HCT116 (cell line): ENCODE measurements at regions not wholly inside any gene's neighbourhood (a gene's known extent, or its start where the extent isn't known, plus 50 kb on each side); places are given as distances from the start of the nearest gene placed in this dataset.

Experiments
- ATAC-seq: fragments of 200-7000 bp; cut with Tn5 transposase; 2 replicates; pipeline ENCODE4 v1.9.1; 2020; ENCODE audit warnings: mild to moderate bottlenecking, moderate library complexity
- BruUV-seq: library from RNA; stranded (reverse); fragments of 400-500 nt; replicated peaks from 2 replicates; lab custom pipeline; 2021; lab: Mats Ljungman, UMichigan
- CTCF ChIA-PET: fragments of 300-600 bp; sonication (Branson Sonifier 250); formaldehyde crosslinking; loops from one replicate; lab custom pipeline; 2021; ENCODE audit warnings: antibody characterized with exemption; lab: Charles Lee
- POLR2A ChIA-PET: fragments of 300-600, 350-600 bp; sonication (Branson Sonifier 250); formaldehyde crosslinking; loops from one replicate; lab custom pipeline; 2021; ENCODE audit warnings: antibody characterized with exemption; lab: Charles Lee
- RAD21 ChIA-PET, 2 experiments: fragments of 300-600 bp; sonication (Branson Sonifier 250); formaldehyde crosslinking; loops; one replicate each; lab custom pipeline; 2023; ENCODE audit warnings: low total read pairs in 2 of 2; ENCODE audit not compliant: uncharacterized antibody in 2 of 2, unreplicated experiment in 2 of 2, low non-redundant PET in 1 of 2; lab: Charles Lee
- DNase-seq: peaks from one replicate; pipeline ENCODE4 v3.0.0-alpha.2; 2010; ENCODE audit warnings: low read depth, low spot score
- H2AFZ ChIP-seq: fragments of 200-600 bp; shearing (Covaris generic), sonication (generic); 2 replicates; pipeline ENCODE4 v1.6.1; 2017; ENCODE audit warnings: low read depth, mixed run types, mixed read lengths, antibody characterized with exemption, low read length; ENCODE audit not compliant: poor library complexity, severe bottlenecking
- H3K27ac ChIP-seq: 2 replicates; pipeline ENCODE4 v1.5.1; 2012; ENCODE audit warnings: low read depth, low read length
- H3K27me3 ChIP-seq: fragments of 200-600 bp; sonication (generic); 2 replicates; pipeline ENCODE4 v1.6.1; 2016; ENCODE audit warnings: mixed run types, low read length, mixed read lengths; ENCODE audit not compliant: insufficient read depth
- H3K36me3 ChIP-seq, 2 experiments: fragments of 200-500 bp in 1 of 2; fragments of 200-600 bp in 1 of 2; sonication (Bioruptor generic) in 1 of 2; sonication (generic) in 1 of 2; 2 replicates each; pipeline versions ENCODE4 v1.5.1 to v1.6.1; 2014 to 2016; ENCODE audit warnings: low read length in 2 of 2, inconsistent platforms in 1 of 2, mixed read lengths in 1 of 2, mixed run types in 1 of 2; ENCODE audit not compliant: insufficient read depth in 2 of 2, control insufficient read depth in 1 of 2
- H3K4me1 ChIP-seq, 2 experiments: fragments of 200-600 bp in 1 of 2; sonication (generic) in 1 of 2; 2 replicates each; pipeline versions ENCODE4 v1.5.1 to v1.6.1; 2012 to 2017; ENCODE audit warnings: low read length in 2 of 2, inconsistent platforms in 1 of 2, mild to moderate bottlenecking in 1 of 2, mixed read lengths in 1 of 2, mixed run types in 1 of 2, moderate library complexity in 1 of 2; ENCODE audit not compliant: insufficient read depth in 2 of 2, control insufficient read depth in 1 of 2
- H3K4me2 ChIP-seq: fragments of 200-600 bp; sonication (generic); 2 replicates; pipeline ENCODE4 v1.6.1; 2017; ENCODE audit warnings: mixed run types, low read length, mixed read lengths
- H3K4me3 ChIP-seq, 2 experiments: fragments of 200-600 bp in 1 of 2; sonication (generic) in 1 of 2; replicated peaks in 1 of 2; 2 replicates each; pipeline ENCODE4 v1.5.1; 2011 to 2016; ENCODE audit warnings: low read length in 2 of 2, control low read depth in 1 of 2, low read depth in 1 of 2, mild to moderate bottlenecking in 1 of 2, mixed read lengths in 1 of 2, mixed run types in 1 of 2
- H3K79me2 ChIP-seq: fragments of 200-600 bp; sonication (generic); 2 replicates; pipeline ENCODE4 v1.6.1; 2017; ENCODE audit warnings: mild to moderate bottlenecking, mixed run types, low read length, moderate library complexity, mixed read lengths; ENCODE audit not compliant: insufficient read depth
- H3K9ac ChIP-seq: fragments of 200-600 bp; sonication (generic); 2 replicates; pipeline ENCODE4 v1.6.1; 2016; ENCODE audit warnings: low read length, mixed read lengths
- H3K9me2 ChIP-seq: fragments of 200-600 bp; sonication (generic), shearing (Covaris generic); 2 replicates; pipeline ENCODE4 v1.6.1; 2017; ENCODE audit warnings: mixed run types, mild to moderate bottlenecking, moderate library complexity; ENCODE audit not compliant: insufficient read depth
- H3K9me3 ChIP-seq, 2 experiments: fragments of 200-500 bp in 1 of 2; fragments of 200-600 bp in 1 of 2; sonication (Bioruptor generic) in 1 of 2; sonication (generic) in 1 of 2; 2 replicates each; pipeline ENCODE4 v1.6.1; 2014 to 2017; ENCODE audit warnings: low read length in 2 of 2, mixed read lengths in 2 of 2, inconsistent platforms in 1 of 2, low read depth in 1 of 2, mild to moderate bottlenecking in 1 of 2, mixed run types in 1 of 2, moderate library complexity in 1 of 2; ENCODE audit not compliant: control insufficient read depth in 1 of 2, insufficient read depth in 1 of 2
- H4K20me1 ChIP-seq: fragments of 200-600 bp; sonication (generic), shearing (Covaris generic); 2 replicates; pipeline ENCODE4 v1.6.1; 2017; ENCODE audit warnings: mixed run types, mild to moderate bottlenecking, moderate library complexity; ENCODE audit not compliant: insufficient read depth
- ATF3 ChIP-seq: IDR thresholded peaks from 2 replicates; pipeline ENCODE4 v1.6.1; 2012
- CBX3 ChIP-seq: IDR thresholded peaks from 2 replicates; pipeline ENCODE4 v1.6.1; 2012; ENCODE audit warnings: low read depth
- EGR1 ChIP-seq: IDR thresholded peaks from 2 replicates; pipeline ENCODE4 v1.6.1; 2012; ENCODE audit warnings: low read depth
- ELF1 ChIP-seq: IDR thresholded peaks from 2 replicates; pipeline ENCODE4 v1.6.1; 2012; ENCODE audit warnings: low read depth, borderline replicate concordance
- EZH2 ChIP-seq: fragments of 200-600 bp; sonication (generic); IDR thresholded peaks from 2 replicates; pipeline ENCODE4 v1.6.1; 2017; ENCODE audit warnings: antibody characterized with exemption, mixed run types
- EZH2phosphoT487 ChIP-seq: fragments of 200-600 bp; IDR thresholded peaks from 2 replicates; pipeline ENCODE4 v1.6.1; 2018; ENCODE audit warnings: antibody characterized with exemption, borderline replicate concordance
- FOSL1 ChIP-seq: IDR thresholded peaks from 2 replicates; pipeline ENCODE4 v1.6.1; 2012; ENCODE audit warnings: low read depth
- JUND ChIP-seq: IDR thresholded peaks from 2 replicates; pipeline ENCODE4 v1.6.1; 2012
- MAX ChIP-seq: IDR thresholded peaks from 2 replicates; pipeline ENCODE4 v1.6.1; 2012
- POLR2A ChIP-seq: IDR thresholded peaks from 2 replicates; pipeline ENCODE4 v1.7.0; 2011; ENCODE audit warnings: borderline replicate concordance; ENCODE audit not compliant: insufficient read depth, insufficient read length; ENCODE audit errors: extremely low read depth
- POLR2AphosphoS5 ChIP-seq: IDR thresholded peaks from 2 replicates; pipeline ENCODE4 v1.6.1; 2011; ENCODE audit warnings: mild to moderate bottlenecking, low read depth, low read length, moderate library complexity
- RAD21 ChIP-seq: IDR thresholded peaks from 2 replicates; pipeline ENCODE4 v1.6.1; 2012; ENCODE audit warnings: low read depth, mild to moderate bottlenecking
- SIN3A ChIP-seq: IDR thresholded peaks from 2 replicates; pipeline ENCODE4 v1.6.1; 2012; ENCODE audit warnings: low read depth
- SP1 ChIP-seq: IDR thresholded peaks from 2 replicates; pipeline ENCODE4 v1.6.1; 2012; ENCODE audit warnings: low read depth
- TCF7L2 ChIP-seq: IDR thresholded peaks from 2 replicates; pipeline ENCODE4 v1.7.0; 2011; ENCODE audit warnings: borderline replicate concordance, inconsistent platforms; ENCODE audit not compliant: insufficient read depth, insufficient read length; ENCODE audit errors: extremely low read depth
- ZFX ChIP-seq: fragments of 450-650 bp; IDR thresholded peaks from 2 replicates; pipeline ENCODE4 v1.6.1; 2017
- ZNF274 ChIP-seq: fragments of 200-500 bp; sonication (Bioruptor generic); IDR thresholded peaks from 2 replicates; pipeline ENCODE4 v1.6.1; 2014; ENCODE audit warnings: mild to moderate bottlenecking, low read depth, low read length, inconsistent platforms
- intact Hi-C: fragments of 100-400 bp; cut with micrococcal nuclease; formaldehyde crosslinking; loops from 2 replicates; pipeline ENCODE4 v1.10.0; 2022
- TF ChIP-seq, protein P1 (sequence below), 3 experiments: fragments of 200-600 bp in 1 of 3; sonication (generic) in 1 of 3; IDR thresholded peaks in 2 of 3; conservative IDR thresholded peaks in 1 of 3; 2 replicates each; pipeline ENCODE4 v1.5.1; 2012 to 2017; ENCODE audit warnings: low read depth in 2 of 3, low read length in 2 of 3, antibody characterized with exemption in 1 of 3, borderline replicate concordance in 1 of 3, control low read depth in 1 of 3, mild to moderate bottlenecking in 1 of 3, mixed read lengths in 1 of 3, mixed run types in 1 of 3, moderate library complexity in 1 of 3; ENCODE audit not compliant: insufficient read depth in 1 of 3
- TF ChIP-seq, protein P2 (sequence below): IDR thresholded peaks from 2 replicates; pipeline ENCODE4 v1.6.1; 2012; ENCODE audit warnings: low read depth

DNA sequence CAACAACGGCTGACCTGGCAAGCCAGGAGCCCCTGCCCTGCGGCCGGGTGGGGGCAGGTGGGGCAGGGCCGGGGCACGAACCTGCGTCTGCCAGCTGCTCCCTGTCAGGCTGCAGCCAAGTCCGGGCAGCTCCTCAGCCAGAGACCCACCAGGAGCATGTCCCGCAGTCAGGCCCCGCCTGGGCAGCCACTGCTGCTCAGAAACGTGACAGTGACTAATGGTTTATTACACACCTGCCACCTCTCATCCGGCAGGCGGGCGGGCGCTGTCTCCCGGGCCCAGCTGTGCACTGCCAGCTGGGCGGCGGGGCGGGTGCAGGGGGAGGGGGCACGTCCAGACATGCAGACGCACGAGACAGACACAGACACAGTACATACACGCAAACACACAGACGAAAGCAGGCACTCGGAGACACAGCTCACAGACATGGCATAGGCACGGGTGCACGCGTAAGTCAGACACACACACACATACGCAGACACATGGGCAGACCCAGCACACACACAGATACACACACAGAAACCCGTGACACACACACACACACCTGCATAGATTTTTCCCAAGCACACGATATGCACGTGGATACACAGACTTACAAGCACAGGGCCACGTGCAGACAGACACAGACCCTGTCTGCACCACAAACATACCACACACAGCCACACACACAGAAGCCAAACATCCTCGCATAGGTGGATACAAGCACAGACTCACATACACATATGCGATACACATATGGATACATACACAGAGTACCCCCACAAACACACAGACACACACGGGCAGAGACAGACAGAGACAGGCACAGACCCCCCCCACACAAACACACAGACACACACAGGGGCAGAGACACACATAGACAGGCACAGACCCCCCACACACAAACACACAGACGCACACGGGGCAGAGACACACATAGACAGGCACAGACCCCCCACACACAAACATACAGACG is 248.3 kb upstream of the CIBAR2 start:
- TF ChIP-seq EZH2phosphoT487: no peak
- TF ChIP-seq MAX: no peak
- TF ChIP-seq JUND: no peak
- no peak for TF ChIP-seq EZH2
- TF ChIP-seq SP1: no peak
- no peak for TF ChIP-seq CBX3
- no peak for TF ChIP-seq EGR1
- TF ChIP-seq, protein P1, sequence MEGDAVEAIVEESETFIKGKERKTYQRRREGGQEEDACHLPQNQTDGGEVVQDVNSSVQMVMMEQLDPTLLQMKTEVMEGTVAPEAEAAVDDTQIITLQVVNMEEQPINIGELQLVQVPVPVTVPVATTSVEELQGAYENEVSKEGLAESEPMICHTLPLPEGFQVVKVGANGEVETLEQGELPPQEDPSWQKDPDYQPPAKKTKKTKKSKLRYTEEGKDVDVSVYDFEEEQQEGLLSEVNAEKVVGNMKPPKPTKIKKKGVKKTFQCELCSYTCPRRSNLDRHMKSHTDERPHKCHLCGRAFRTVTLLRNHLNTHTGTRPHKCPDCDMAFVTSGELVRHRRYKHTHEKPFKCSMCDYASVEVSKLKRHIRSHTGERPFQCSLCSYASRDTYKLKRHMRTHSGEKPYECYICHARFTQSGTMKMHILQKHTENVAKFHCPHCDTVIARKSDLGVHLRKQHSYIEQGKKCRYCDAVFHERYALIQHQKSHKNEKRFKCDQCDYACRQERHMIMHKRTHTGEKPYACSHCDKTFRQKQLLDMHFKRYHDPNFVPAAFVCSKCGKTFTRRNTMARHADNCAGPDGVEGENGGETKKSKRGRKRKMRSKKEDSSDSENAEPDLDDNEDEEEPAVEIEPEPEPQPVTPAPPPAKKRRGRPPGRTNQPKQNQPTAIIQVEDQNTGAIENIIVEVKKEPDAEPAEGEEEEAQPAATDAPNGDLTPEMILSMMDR (IDR thresholded peaks at IDR 0.05 in 2 of 3, conservative IDR thresholded peaks at IDR 0.05 in 1 of 3; ENCODE audit: borderline replicate concordance in 1 of 3, insufficient read depth in 1 of 3, low read depth in 2 of 3, low read length in 2 of 3): no peak
- no peak for TF ChIP-seq SIN3A
- no peak for TF ChIP-seq ELF1
- no peak for TF ChIP-seq ZFX
- TF ChIP-seq, protein P2, sequence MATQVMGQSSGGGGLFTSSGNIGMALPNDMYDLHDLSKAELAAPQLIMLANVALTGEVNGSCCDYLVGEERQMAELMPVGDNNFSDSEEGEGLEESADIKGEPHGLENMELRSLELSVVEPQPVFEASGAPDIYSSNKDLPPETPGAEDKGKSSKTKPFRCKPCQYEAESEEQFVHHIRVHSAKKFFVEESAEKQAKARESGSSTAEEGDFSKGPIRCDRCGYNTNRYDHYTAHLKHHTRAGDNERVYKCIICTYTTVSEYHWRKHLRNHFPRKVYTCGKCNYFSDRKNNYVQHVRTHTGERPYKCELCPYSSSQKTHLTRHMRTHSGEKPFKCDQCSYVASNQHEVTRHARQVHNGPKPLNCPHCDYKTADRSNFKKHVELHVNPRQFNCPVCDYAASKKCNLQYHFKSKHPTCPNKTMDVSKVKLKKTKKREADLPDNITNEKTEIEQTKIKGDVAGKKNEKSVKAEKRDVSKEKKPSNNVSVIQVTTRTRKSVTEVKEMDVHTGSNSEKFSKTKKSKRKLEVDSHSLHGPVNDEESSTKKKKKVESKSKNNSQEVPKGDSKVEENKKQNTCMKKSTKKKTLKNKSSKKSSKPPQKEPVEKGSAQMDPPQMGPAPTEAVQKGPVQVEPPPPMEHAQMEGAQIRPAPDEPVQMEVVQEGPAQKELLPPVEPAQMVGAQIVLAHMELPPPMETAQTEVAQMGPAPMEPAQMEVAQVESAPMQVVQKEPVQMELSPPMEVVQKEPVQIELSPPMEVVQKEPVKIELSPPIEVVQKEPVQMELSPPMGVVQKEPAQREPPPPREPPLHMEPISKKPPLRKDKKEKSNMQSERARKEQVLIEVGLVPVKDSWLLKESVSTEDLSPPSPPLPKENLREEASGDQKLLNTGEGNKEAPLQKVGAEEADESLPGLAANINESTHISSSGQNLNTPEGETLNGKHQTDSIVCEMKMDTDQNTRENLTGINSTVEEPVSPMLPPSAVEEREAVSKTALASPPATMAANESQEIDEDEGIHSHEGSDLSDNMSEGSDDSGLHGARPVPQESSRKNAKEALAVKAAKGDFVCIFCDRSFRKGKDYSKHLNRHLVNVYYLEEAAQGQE: no peak
- no peak for TF ChIP-seq TCF7L2
- TF ChIP-seq FOSL1: no peak
- TF ChIP-seq POLR2A: no peak
- no peak for TF ChIP-seq RAD21
- TF ChIP-seq ATF3: no peak
- TF ChIP-seq ZNF274: no peak
- no peak for TF ChIP-seq POLR2AphosphoS5
- BruUV-seq: no TSS peak
- H3K79me2 ChIP-seq: no peaks in the 10 kb centered on the region
- no peak overlapping the region for H3K4me3 ChIP-seq
- no peak overlapping the region for H3K4me2 ChIP-seq
- H3K27me3 ChIP-seq: no peaks in the 10 kb centered on the region
- ChIA-PET RAD21 (no interaction called here), CTCF (interaction anchor here (1.0 to 1.1 kb wide), 2 partner anchors 9 to 13 kb away, joined by 3 read pairs; no protein-coding TSS in a partner anchor), POLR2A (no interaction called here)
- no peaks in the 10 kb centered on the region for H3K9me3 ChIP-seq
- DNase-seq (no peak), ATAC-seq (no peak)
- no peaks in the 10 kb centered on the region for H3K36me3 ChIP-seq
- H3K9me2 ChIP-seq: no peaks in the 10 kb centered on the region
- no peaks in the 10 kb centered on the region for H4K20me1 ChIP-seq
- H2AFZ ChIP-seq: no peak overlapping the region
- no peak overlapping the region for H3K27ac ChIP-seq
- H3K9ac ChIP-seq: no peak overlapping the region
- intact Hi-C loops: no loop called here
- peaks cover 19 to 20% of the 10 kb centered on the region in 2 experiments for H3K4me1 ChIP-seq
